ENCODE measurements at regions not wholly inside any gene's neighbourhood (a gene's known extent, or its start where the extent isn't known, plus 50 kb on each side); places are given as distances from the start of the nearest gene placed in this dataset.

DNA sequence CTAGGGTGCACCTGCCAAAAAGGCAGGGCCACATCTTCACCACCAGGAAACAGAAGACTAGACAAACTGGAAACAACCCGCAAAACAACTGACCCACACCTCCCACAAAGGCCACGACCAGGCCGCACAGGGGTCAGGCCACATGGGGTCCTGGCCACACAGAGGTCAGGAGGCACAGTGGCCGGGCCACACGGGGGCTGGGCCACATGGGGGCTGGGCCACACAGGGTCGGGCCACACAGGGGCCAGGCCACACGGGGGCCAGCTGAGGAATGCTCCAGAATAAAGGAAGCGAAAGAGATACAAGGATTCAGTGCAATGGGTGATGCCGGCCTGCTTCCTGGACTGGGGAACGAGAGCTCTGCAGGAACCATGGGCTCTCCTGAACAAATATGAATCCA lies 91.6 kb downstream of the OLFM1 start:
- Histone ChIP-seq H4K20me1 (ENCODE audit: insufficient read depth) (no peaks in the 10 kb centered on the region), H3K9me3 (ENCODE audit: low read length) (no peaks in the 10 kb centered on the region), H3K27me3 (ENCODE audit: insufficient read depth, low read depth, low read length) (no peaks in the 10 kb centered on the region), H3K27ac (ENCODE audit: low read length) (no peak overlapping the region), H3K9ac (ENCODE audit: low read length) (no peak overlapping the region), H3K4me2 (ENCODE audit: low read length) (no peak overlapping the region), H2AFZ (ENCODE audit: low read depth, low read length) (no peak overlapping the region), H3F3A (ENCODE audit: insufficient read depth, low read length, poor library complexity, severe bottlenecking) (no peaks in the 10 kb centered on the region), H3K79me2 (replicated peaks; ENCODE audit: insufficient read depth, low read length) (no peaks in the 10 kb centered on the region), H3K36me3 (ENCODE audit: insufficient read depth, low read length) (no peaks in the 10 kb centered on the region), H3K4me3 (ENCODE audit: low read length) (no peak overlapping the region), H3K9me2 (ENCODE audit: insufficient read depth, low read length) (no peaks in the 10 kb centered on the region)
- TF ChIP-seq MXI1 (conservative IDR thresholded peaks at IDR 0.05; ENCODE audit: poor library complexity, severe bottlenecking) (no peak), RAD21 (conservative IDR thresholded peaks at IDR 0.05) (no peak), TAF1 (IDR thresholded peaks at IDR 0.05; ENCODE audit: low read depth) (no peak), EP300 (conservative IDR thresholded peaks at IDR 0.05; ENCODE audit: poor library complexity, severe bottlenecking) (no peak), SMC3 (conservative IDR thresholded peaks at IDR 0.05; ENCODE audit: poor library complexity) (no peak), EZH2 (IDR thresholded peaks at IDR 0.05; ENCODE audit: borderline replicate concordance, insufficient read depth, low read length, poor library complexity, severe bottlenecking) (no peak), POLR2AphosphoS5 (IDR thresholded peaks at IDR 0.05) (no peak)
- TF ChIP-seq, protein P1, sequence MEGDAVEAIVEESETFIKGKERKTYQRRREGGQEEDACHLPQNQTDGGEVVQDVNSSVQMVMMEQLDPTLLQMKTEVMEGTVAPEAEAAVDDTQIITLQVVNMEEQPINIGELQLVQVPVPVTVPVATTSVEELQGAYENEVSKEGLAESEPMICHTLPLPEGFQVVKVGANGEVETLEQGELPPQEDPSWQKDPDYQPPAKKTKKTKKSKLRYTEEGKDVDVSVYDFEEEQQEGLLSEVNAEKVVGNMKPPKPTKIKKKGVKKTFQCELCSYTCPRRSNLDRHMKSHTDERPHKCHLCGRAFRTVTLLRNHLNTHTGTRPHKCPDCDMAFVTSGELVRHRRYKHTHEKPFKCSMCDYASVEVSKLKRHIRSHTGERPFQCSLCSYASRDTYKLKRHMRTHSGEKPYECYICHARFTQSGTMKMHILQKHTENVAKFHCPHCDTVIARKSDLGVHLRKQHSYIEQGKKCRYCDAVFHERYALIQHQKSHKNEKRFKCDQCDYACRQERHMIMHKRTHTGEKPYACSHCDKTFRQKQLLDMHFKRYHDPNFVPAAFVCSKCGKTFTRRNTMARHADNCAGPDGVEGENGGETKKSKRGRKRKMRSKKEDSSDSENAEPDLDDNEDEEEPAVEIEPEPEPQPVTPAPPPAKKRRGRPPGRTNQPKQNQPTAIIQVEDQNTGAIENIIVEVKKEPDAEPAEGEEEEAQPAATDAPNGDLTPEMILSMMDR (IDR thresholded peaks at IDR 0.05; ENCODE audit: poor library complexity, severe bottlenecking): no peak
- TF ChIP-seq, protein P2, sequence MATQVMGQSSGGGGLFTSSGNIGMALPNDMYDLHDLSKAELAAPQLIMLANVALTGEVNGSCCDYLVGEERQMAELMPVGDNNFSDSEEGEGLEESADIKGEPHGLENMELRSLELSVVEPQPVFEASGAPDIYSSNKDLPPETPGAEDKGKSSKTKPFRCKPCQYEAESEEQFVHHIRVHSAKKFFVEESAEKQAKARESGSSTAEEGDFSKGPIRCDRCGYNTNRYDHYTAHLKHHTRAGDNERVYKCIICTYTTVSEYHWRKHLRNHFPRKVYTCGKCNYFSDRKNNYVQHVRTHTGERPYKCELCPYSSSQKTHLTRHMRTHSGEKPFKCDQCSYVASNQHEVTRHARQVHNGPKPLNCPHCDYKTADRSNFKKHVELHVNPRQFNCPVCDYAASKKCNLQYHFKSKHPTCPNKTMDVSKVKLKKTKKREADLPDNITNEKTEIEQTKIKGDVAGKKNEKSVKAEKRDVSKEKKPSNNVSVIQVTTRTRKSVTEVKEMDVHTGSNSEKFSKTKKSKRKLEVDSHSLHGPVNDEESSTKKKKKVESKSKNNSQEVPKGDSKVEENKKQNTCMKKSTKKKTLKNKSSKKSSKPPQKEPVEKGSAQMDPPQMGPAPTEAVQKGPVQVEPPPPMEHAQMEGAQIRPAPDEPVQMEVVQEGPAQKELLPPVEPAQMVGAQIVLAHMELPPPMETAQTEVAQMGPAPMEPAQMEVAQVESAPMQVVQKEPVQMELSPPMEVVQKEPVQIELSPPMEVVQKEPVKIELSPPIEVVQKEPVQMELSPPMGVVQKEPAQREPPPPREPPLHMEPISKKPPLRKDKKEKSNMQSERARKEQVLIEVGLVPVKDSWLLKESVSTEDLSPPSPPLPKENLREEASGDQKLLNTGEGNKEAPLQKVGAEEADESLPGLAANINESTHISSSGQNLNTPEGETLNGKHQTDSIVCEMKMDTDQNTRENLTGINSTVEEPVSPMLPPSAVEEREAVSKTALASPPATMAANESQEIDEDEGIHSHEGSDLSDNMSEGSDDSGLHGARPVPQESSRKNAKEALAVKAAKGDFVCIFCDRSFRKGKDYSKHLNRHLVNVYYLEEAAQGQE (IDR thresholded peaks at IDR 0.05; ENCODE audit: borderline replicate concordance): no peak

DNA sequence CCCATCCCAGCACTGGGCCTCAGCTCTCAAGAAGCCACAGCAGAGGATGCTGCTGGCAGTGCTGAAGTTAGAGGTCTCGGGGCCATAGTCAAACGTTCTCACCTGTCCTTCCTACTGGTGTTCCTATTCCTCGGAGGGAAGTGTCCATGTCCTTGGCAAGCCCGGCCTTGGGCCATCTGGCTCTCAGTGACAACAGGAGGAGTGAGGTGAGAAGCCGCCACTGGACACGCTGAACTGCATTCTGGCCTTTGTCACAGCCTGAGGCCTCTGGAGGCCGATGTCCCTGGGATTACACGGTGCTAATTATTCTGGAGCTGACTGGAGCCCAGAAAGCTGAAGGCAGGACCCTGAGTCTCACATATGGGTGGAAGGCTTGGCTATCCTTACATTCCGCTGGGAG lies 92.5 kb downstream of the OLFM1 start:
- H3K4me3 ChIP-seq (ENCODE audit: low read length): no peak overlapping the region
- H3F3A ChIP-seq (ENCODE audit: insufficient read depth, low read length, poor library complexity, severe bottlenecking): no peaks in the 10 kb centered on the region
- H3K36me3 ChIP-seq (ENCODE audit: insufficient read depth, low read length): no peaks in the 10 kb centered on the region
- H3K27me3 ChIP-seq (ENCODE audit: insufficient read depth, low read depth, low read length): no peaks in the 10 kb centered on the region
- no peak overlapping the region for H3K27ac ChIP-seq (ENCODE audit: low read length)
- TF ChIP-seq, protein P2 (IDR thresholded peaks at IDR 0.05; ENCODE audit: borderline replicate concordance): no peak
- no peak for TF ChIP-seq RAD21 (conservative IDR thresholded peaks at IDR 0.05)
- no peak for TF ChIP-seq TAF1 (IDR thresholded peaks at IDR 0.05; ENCODE audit: low read depth)
- TF ChIP-seq EZH2 (IDR thresholded peaks at IDR 0.05; ENCODE audit: borderline replicate concordance, insufficient read depth, low read length, poor library complexity, severe bottlenecking): no peak
- no peak for TF ChIP-seq SMC3 (conservative IDR thresholded peaks at IDR 0.05; ENCODE audit: poor library complexity)
- no peak for TF ChIP-seq MXI1 (conservative IDR thresholded peaks at IDR 0.05; ENCODE audit: poor library complexity, severe bottlenecking)
- no peak for TF ChIP-seq EP300 (conservative IDR thresholded peaks at IDR 0.05; ENCODE audit: poor library complexity, severe bottlenecking)
- no peak for TF ChIP-seq POLR2AphosphoS5 (IDR thresholded peaks at IDR 0.05)
- TF ChIP-seq, protein P1 (IDR thresholded peaks at IDR 0.05; ENCODE audit: poor library complexity, severe bottlenecking): no peak
- no peaks in the 10 kb centered on the region for H3K79me2 ChIP-seq (replicated peaks; ENCODE audit: insufficient read depth, low read length)
- no peaks in the 10 kb centered on the region for H4K20me1 ChIP-seq (ENCODE audit: insufficient read depth)
- H3K4me2 ChIP-seq (ENCODE audit: low read length): no peak overlapping the region
- H3K9ac ChIP-seq (ENCODE audit: low read length): no peak overlapping the region
- no peaks in the 10 kb centered on the region for H3K9me2 ChIP-seq (ENCODE audit: insufficient read depth, low read length)
- H3K9me3 ChIP-seq (ENCODE audit: low read length): no peaks in the 10 kb centered on the region
- no peak overlapping the region for H2AFZ ChIP-seq (ENCODE audit: low read depth, low read length)
